ENCODE measurements at regions not wholly inside any gene's neighbourhood (a gene's known extent, or its start where the extent isn't known, plus 50 kb on each side); places are given as distances from the start of the nearest gene placed in this dataset.

GRCh38 chr2:60104514-60105505 lies 448.6 kb downstream of the BCL11A start:
- DNase-seq (ENCODE audit: low read depth): no peak
- TF ChIP-seq, protein P1, sequence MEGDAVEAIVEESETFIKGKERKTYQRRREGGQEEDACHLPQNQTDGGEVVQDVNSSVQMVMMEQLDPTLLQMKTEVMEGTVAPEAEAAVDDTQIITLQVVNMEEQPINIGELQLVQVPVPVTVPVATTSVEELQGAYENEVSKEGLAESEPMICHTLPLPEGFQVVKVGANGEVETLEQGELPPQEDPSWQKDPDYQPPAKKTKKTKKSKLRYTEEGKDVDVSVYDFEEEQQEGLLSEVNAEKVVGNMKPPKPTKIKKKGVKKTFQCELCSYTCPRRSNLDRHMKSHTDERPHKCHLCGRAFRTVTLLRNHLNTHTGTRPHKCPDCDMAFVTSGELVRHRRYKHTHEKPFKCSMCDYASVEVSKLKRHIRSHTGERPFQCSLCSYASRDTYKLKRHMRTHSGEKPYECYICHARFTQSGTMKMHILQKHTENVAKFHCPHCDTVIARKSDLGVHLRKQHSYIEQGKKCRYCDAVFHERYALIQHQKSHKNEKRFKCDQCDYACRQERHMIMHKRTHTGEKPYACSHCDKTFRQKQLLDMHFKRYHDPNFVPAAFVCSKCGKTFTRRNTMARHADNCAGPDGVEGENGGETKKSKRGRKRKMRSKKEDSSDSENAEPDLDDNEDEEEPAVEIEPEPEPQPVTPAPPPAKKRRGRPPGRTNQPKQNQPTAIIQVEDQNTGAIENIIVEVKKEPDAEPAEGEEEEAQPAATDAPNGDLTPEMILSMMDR (IDR thresholded peaks at IDR 0.05; ENCODE audit: low read depth, low read length, missing control alignments): no peak
- H3K4me3 ChIP-seq (ENCODE audit: low read depth, low read length): no peak overlapping the region

DNA sequence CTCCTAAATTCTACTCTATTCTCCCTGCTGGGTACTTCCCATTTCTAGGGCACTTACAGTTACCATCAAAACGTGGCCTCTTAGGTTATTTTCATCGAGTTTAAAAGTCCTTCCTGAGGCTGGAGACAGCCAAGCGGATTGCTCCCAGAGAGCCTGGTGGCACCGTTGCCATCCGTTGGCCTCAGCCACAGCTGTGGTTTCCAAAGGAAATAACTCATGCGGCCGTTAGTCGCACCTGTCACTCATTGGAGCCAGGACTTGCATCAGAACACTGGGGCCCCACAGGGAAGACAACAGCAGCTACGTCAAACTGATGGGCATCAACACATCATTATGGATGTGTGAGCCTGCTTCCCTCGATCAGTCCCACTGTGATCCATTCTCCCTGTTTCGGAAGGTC lies 453.4 kb downstream of the BCL11A start:
- DNase-seq (ENCODE audit: low read depth): no peak
- TF ChIP-seq, protein P1 (IDR thresholded peaks at IDR 0.05; ENCODE audit: low read depth, low read length, missing control alignments): no peak
- no peak overlapping the region for H3K4me3 ChIP-seq (ENCODE audit: low read depth, low read length)

DNA sequence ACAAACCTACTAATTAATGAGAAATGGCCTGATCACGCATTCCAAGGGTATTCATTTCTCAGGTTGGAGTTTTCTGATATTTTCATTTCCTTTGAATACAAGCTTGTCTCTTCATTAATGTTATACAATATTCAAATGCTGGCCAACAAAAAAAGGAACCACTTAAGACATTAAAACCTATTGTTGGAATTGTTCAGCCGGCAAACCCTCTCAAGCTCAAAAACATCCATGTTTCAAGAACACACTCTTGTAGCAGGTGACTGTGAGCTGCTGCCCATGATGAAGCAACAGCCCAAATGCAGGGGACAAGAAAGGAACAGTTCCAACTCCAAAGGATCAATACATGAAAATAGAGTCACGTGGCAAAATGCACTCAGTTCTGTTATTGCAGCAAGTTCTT lies 454.5 kb downstream of the BCL11A start:
- H3K4me3 ChIP-seq (ENCODE audit: low read depth, low read length): no peak overlapping the region
- DNase-seq (ENCODE audit: low read depth): no peak
- TF ChIP-seq, protein P1 (IDR thresholded peaks at IDR 0.05; ENCODE audit: low read depth, low read length, missing control alignments): no peak

- TF ChIP-seq, protein P1 (IDR thresholded peaks at IDR 0.05; ENCODE audit: low read depth, low read length, missing control alignments): no peak
- no peak for DNase-seq (ENCODE audit: low read depth)
- H3K4me3 ChIP-seq (ENCODE audit: low read depth, low read length): no peak overlapping the region
Observed at GRCh38 chr2:60097298-60097697, 456.2 kb downstream of the BCL11A start.

DNA sequence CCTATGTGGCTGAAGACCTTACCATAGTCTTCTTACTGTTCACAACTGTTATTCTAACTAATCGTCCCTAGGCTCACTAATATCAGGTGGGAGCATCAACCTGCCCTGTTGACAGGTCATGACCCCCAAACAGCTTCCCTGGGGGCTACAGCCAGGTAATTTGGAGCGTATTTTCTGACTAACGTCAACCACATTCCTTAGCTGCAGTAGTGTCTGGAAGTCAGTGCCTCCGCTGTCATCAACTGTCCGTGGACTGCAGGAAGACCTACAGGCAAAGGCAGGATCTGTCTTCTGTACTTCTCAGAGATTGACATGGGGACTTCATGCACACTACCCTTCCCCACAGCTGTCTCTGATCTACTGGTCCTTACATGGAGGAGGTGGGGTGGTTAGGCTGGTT lies 456.9 kb downstream of the BCL11A start:
- TF ChIP-seq, protein P1 (IDR thresholded peaks at IDR 0.05; ENCODE audit: low read depth, low read length, missing control alignments): no peak
- DNase-seq (ENCODE audit: low read depth): no peak
- H3K4me3 ChIP-seq (ENCODE audit: low read depth, low read length): no peak overlapping the region

- DNase-seq (ENCODE audit: low read depth): no peak
- TF ChIP-seq, protein P1 (IDR thresholded peaks at IDR 0.05; ENCODE audit: low read depth, low read length, missing control alignments): no peak
- H3K4me3 ChIP-seq (ENCODE audit: low read depth, low read length): no peak overlapping the region
Observed at GRCh38 chr2:60095903-60096302, 457.6 kb downstream of the BCL11A start.
